Keratinocyte (primary cell): ENCODE measurements at regions not wholly inside any gene's neighbourhood (a gene's known extent, or its start where the extent isn't known, plus 50 kb on each side); places are given as distances from the start of the nearest gene placed in this dataset.
"Not testable (repeated sequence)": the region's sequence is repeated elsewhere in the genome, so short reads cannot be mapped to it uniquely, and the experiment has no call there.

Experiments
- DNase-seq: peaks from one replicate; pipeline ENCODE4 v3.0.0-alpha.2; 2011; ENCODE audit warnings: low read depth, missing footprints, low spot score
- FAIRE-seq: peaks from 2 replicates; lab custom pipeline; 2011; peaks lifted over from hg19 to GRCh38; lab: Jason Lieb, UNC
- H2AFZ ChIP-seq: 2 replicates; pipeline ENCODE4 v1.6.0; 2012; ENCODE audit warnings: low read length, control low read depth, inconsistent platforms; ENCODE audit not compliant: control insufficient read depth
- H3K27ac ChIP-seq: 2 replicates; pipeline ENCODE4 v1.5.1; 2011; ENCODE audit warnings: low read length; ENCODE audit not compliant: control insufficient read depth, insufficient read depth
- H3K27me3 ChIP-seq: 3 replicates; pipeline ENCODE4 v1.6.0; 2011; ENCODE audit warnings: low read length; ENCODE audit not compliant: control insufficient read depth, insufficient read depth; ENCODE audit errors: extremely low read depth
- H3K36me3 ChIP-seq, 2 experiments: 2 replicates in 1 of 2; 3 replicates in 1 of 2; pipeline ENCODE4 v1.5.1; 2011; ENCODE audit warnings: low read length in 2 of 2, mild to moderate bottlenecking in 1 of 2; ENCODE audit not compliant: control insufficient read depth in 2 of 2, insufficient read depth in 2 of 2; ENCODE audit errors: extremely low read depth in 1 of 2
- H3K4me1 ChIP-seq: 3 replicates; pipeline ENCODE4 v1.5.1; 2011; ENCODE audit warnings: low read length; ENCODE audit not compliant: control insufficient read depth, insufficient read depth; ENCODE audit errors: extremely low read depth
- H3K4me2 ChIP-seq: 3 replicates; pipeline ENCODE4 v1.6.0; 2011; ENCODE audit warnings: low read depth, low read length; ENCODE audit not compliant: control insufficient read depth, insufficient read depth; ENCODE audit errors: extremely low read depth
- H3K4me3 ChIP-seq, 3 experiments: fragments of 200-600 bp in 1 of 3; sonication (generic) in 1 of 3; 2 replicates in 2 of 3; 3 replicates in 1 of 3; pipeline ENCODE4 v1.5.1; 2011 to 2016; ENCODE audit warnings: low read length in 3 of 3, mild to moderate bottlenecking in 3 of 3, control low read depth in 2 of 3, inconsistent platforms in 1 of 3, low read depth in 1 of 3, mixed read lengths in 1 of 3, mixed run types in 1 of 3, moderate library complexity in 1 of 3; ENCODE audit not compliant: control insufficient read depth in 2 of 3, insufficient read depth in 2 of 3; ENCODE audit errors: extremely low read depth in 1 of 3
- H3K79me2 ChIP-seq: 2 replicates; pipeline ENCODE4 v1.6.0; 2012; ENCODE audit warnings: low read length; ENCODE audit not compliant: control insufficient read depth, insufficient read depth
- H3K9ac ChIP-seq: 3 replicates; pipeline ENCODE4 v1.6.0; 2011; ENCODE audit warnings: low read length; ENCODE audit not compliant: control insufficient read depth, insufficient read depth; ENCODE audit errors: extremely low read depth
- H3K9me1 ChIP-seq: 3 replicates; pipeline ENCODE4 v1.6.0; 2011; ENCODE audit warnings: low read length; ENCODE audit not compliant: control insufficient read depth, insufficient read depth; ENCODE audit errors: extremely low read depth
- H3K9me3 ChIP-seq: 2 replicates; pipeline ENCODE4 v1.5.1; 2012; ENCODE audit warnings: low read depth, low read length; ENCODE audit not compliant: control insufficient read depth
- H4K20me1 ChIP-seq: 3 replicates; pipeline ENCODE4 v1.6.0; 2011; ENCODE audit warnings: low read length; ENCODE audit not compliant: control insufficient read depth, insufficient read depth; ENCODE audit errors: extremely low read depth
- CTCF ChIP-seq, 3 experiments: IDR thresholded peaks in 1 of 3; conservative IDR thresholded peaks in 1 of 3; optimal IDR thresholded peaks in 1 of 3; 2 replicates in 2 of 3; 3 replicates in 1 of 3; pipeline versions ENCODE3 to v1.5.1; 2011; ENCODE audit warnings: low read length in 3 of 3, mild to moderate bottlenecking in 3 of 3, moderate library complexity in 2 of 3, control low read depth in 1 of 3, inconsistent platforms in 1 of 3; ENCODE audit not compliant: insufficient read depth in 2 of 3; ENCODE audit errors: extremely low read depth in 1 of 3
- EZH2 ChIP-seq: IDR thresholded peaks from one replicate; pipeline ENCODE4 v1.6.1; 2012; ENCODE audit warnings: inconsistent platforms, mild to moderate bottlenecking, low read length, moderate library complexity
- dilution Hi-C: fragments of 300-500 bp; cut with MboI; formaldehyde crosslinking; loops from one replicate; pipeline ENCODE4 v1.7.0; 2020; ENCODE audit warnings: low sequenced_read_pairs; ENCODE audit not compliant: extremely low pct_ligation_motif_present

- Histone ChIP-seq H2AFZ (no peak overlapping the region), H3K9me1 (no peaks in the 10 kb centered on the region), H3K79me2 (no peaks in the 10 kb centered on the region), H3K4me1 (peaks cover 18% of the 10 kb centered on the region), H3K4me3 (no peak overlapping the region), H3K9me3 (no peaks in the 10 kb centered on the region), H3K27ac (no peak overlapping the region), H4K20me1 (no peaks in the 10 kb centered on the region), H3K27me3 (no peaks in the 10 kb centered on the region), H3K36me3 (no peaks in the 10 kb centered on the region), H3K9ac (no peak overlapping the region), H3K4me2 (no peak overlapping the region)
- no peak for DNase-seq
- no peak for FAIRE-seq
- TF ChIP-seq EZH2 = no peak
- no peak for TF ChIP-seq CTCF (optimal IDR thresholded peaks at IDR 0.05 in 1 of 3, IDR thresholded peaks at IDR 0.05 in 1 of 3, conservative IDR thresholded peaks at IDR 0.05 in 1 of 3; ENCODE audit: extremely low read depth in 1 of 3, insufficient read depth in 2 of 3, low read length in 3 of 3)
- dilution Hi-C loops = no loop called here
These were observed 135.0 kb downstream of the RALA start for GRCh38 chr7:39758234-39758970.

GRCh38 chr7:39761449-39761848 is 138.1 kb downstream of the RALA start:
- Histone ChIP-seq H3K36me3 (no peaks in the 10 kb centered on the region), H3K27ac (peak overlapping the region; percentile 40), H3K4me1 (peaks cover 24% of the 10 kb centered on the region), H2AFZ (peak overlapping the region; percentile 37), H3K4me3 (no peak overlapping the region), H3K79me2 (no peaks in the 10 kb centered on the region), H3K4me2 (peak overlapping the region; percentile 45), H3K9ac (peak overlapping the region; percentile 22), H3K9me1 (no peaks in the 10 kb centered on the region), H3K27me3 (no peaks in the 10 kb centered on the region), H3K9me3 (no peaks in the 10 kb centered on the region), H4K20me1 (no peaks in the 10 kb centered on the region)
- no peak for DNase-seq
- dilution Hi-C loops = no loop called here
- TF ChIP-seq CTCF (optimal IDR thresholded peaks at IDR 0.05 in 1 of 3, IDR thresholded peaks at IDR 0.05 in 1 of 3, conservative IDR thresholded peaks at IDR 0.05 in 1 of 3; ENCODE audit: extremely low read depth in 1 of 3, insufficient read depth in 2 of 3, low read length in 3 of 3) (no peak), EZH2 (no peak)
- FAIRE-seq = peak; percentile 75

GRCh38 chr7:39762466-39762865 is 139.1 kb downstream of the RALA start:
- H3K79me2 ChIP-seq, H3K4me3 ChIP-seq, H2AFZ ChIP-seq, H3K9ac ChIP-seq, H3K27me3 ChIP-seq, H3K36me3 ChIP-seq, H3K4me2 ChIP-seq, FAIRE-seq, H3K9me3 ChIP-seq, H3K27ac ChIP-seq, DNase-seq, dilution Hi-C loops, H3K9me1 ChIP-seq, H4K20me1 ChIP-seq: not testable (repeated sequence)
- peaks cover 24% of the 10 kb centered on the region for H3K4me1 ChIP-seq

GRCh38 chr7:39762881-39763280 is 139.5 kb downstream of the RALA start:
- H3K79me2 ChIP-seq, dilution Hi-C loops, H3K36me3 ChIP-seq, H3K9me1 ChIP-seq, H3K4me2 ChIP-seq, H3K27me3 ChIP-seq, H4K20me1 ChIP-seq, H2AFZ ChIP-seq, H3K9ac ChIP-seq, H3K4me3 ChIP-seq, H3K27ac ChIP-seq, H3K9me3 ChIP-seq, DNase-seq: not testable (repeated sequence)
- H3K4me1 ChIP-seq = peaks cover 22% of the 10 kb centered on the region
- FAIRE-seq = peak; percentile 62
